ENCODE measurements at regions not wholly inside any gene's neighbourhood (a gene's known extent, or its start where the extent isn't known, plus 50 kb on each side); places are given as distances from the start of the nearest gene placed in this dataset.

DNA sequence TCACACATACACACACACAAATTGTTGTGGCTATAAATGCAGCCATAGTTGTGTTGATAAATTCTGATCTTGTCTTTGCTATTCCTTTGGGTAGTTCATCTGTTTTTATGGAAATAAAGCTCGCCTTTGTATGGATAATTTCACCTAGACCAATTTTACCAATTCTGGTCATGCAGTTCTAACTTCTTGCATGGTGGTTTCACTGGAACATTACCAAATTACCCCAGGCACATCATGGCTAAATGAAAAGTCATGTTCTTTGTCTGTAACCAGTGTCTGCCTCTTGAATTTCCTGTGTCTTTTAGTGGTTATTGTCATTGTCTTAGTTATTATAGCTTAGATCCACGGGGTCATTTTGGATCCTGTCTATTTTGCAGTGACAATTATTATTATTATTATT is 50.3 kb upstream of the TMC1 start:
- Histone ChIP-seq H3K4me3 (no peak overlapping the region), H3K4me1 (peaks cover 0 to 18% (median 8%) of the 10 kb centered on the region in 4 donors), H3K27ac (no peak overlapping the region), H3K27me3 (no peaks in the 10 kb centered on the region), H3K9me3 (no peaks in the 10 kb centered on the region), H3K36me3 (no peaks in the 10 kb centered on the region)
- no peak for DNase-seq
- WGBS, 2 donors (ENCODE audit: low coverage in 1 of 2) = 87 to 88% methylated on average over 1 to 2 of the region's 2 CpGs
- intact Hi-C loops (cut with DNase I; ENCODE audit: low total_unique reads) (no loop called here), in situ Hi-C loops (cut with MboI; ENCODE audit: low pct_ligation_motif_present in 1 of 4, low pct_unique_long_range_greater_than_20kb in 1 of 4, low sequenced_read_pairs in 3 of 4) (loop anchor here in 2 of 4 donors (10.0 to 25.0 kb wide), 2 partner anchors 56 to 91 kb away; no protein-coding TSS in a partner anchor)
- TF ChIP-seq POLR2AphosphoS5 (IDR thresholded peaks at IDR 0.05) (no peak), POLR2A (IDR thresholded peaks at IDR 0.05) (no peak), CTCF (IDR thresholded peaks at IDR 0.05) (no peak)

GRCh38 chr9:72467766-72468738 is 53.4 kb upstream of the TMC1 start:
- Histone ChIP-seq H3K4me1 (peaks cover 0 to 5% (median under 1%) of the 10 kb centered on the region in 4 donors), H3K9me3 (no peaks in the 10 kb centered on the region), H3K4me3 (no peak overlapping the region), H3K36me3 (no peaks in the 10 kb centered on the region), H3K27me3 (no peaks in the 10 kb centered on the region), H3K27ac (no peak overlapping the region)
- intact Hi-C loops (cut with DNase I; ENCODE audit: low total_unique reads) = no loop called here
- in situ Hi-C loops (cut with MboI; ENCODE audit: low pct_ligation_motif_present in 1 of 4, low pct_unique_long_range_greater_than_20kb in 1 of 4, low sequenced_read_pairs in 3 of 4) = loop anchor here in 1 of 4 donors (10.0 to 25.0 kb wide), 2 partner anchors 63 to 94 kb away; no protein-coding TSS in a partner anchor
- DNase-seq = no peak
- WGBS, 2 donors (ENCODE audit: low coverage in 1 of 2) = 89% methylated on average over 3 to 8 of the region's 8 CpGs
- TF ChIP-seq CTCF (IDR thresholded peaks at IDR 0.05) = no peak
- TF ChIP-seq EP300 (IDR thresholded peaks at IDR 0.05; ENCODE audit: low read depth) = no peak
- no peak for TF ChIP-seq POLR2A (IDR thresholded peaks at IDR 0.05)
- no peak for TF ChIP-seq POLR2AphosphoS5 (IDR thresholded peaks at IDR 0.05)

GRCh38 chr9:72465593-72465984 is 55.8 kb upstream of the TMC1 start:
- no peak for TF ChIP-seq POLR2AphosphoS5 (IDR thresholded peaks at IDR 0.05)
- no peak for TF ChIP-seq EP300 (IDR thresholded peaks at IDR 0.05; ENCODE audit: low read depth)
- TF ChIP-seq POLR2A (IDR thresholded peaks at IDR 0.05) = no peak
- no peak for TF ChIP-seq CTCF (IDR thresholded peaks at IDR 0.05)

GRCh38 chr9:72464857-72465592 is 56.4 kb upstream of the TMC1 start:
- Histone ChIP-seq H3K9me3 (no peaks in the 10 kb centered on the region), H3K27me3 (no peaks in the 10 kb centered on the region), H3K4me3 (no peak overlapping the region), H3K36me3 (no peaks in the 10 kb centered on the region), H3K27ac (peak overlapping the region in 1 of 4 donors; percentile 15), H3K4me1 (peaks cover 0 to 4% (median 0%) of the 10 kb centered on the region in 4 donors)
- in situ Hi-C loops (cut with MboI; ENCODE audit: low pct_ligation_motif_present in 1 of 4, low pct_unique_long_range_greater_than_20kb in 1 of 4, low sequenced_read_pairs in 3 of 4) (loop anchor here in 1 of 4 donors (10.0 to 25.0 kb wide), 2 partner anchors 60 to 97 kb away; no protein-coding TSS in a partner anchor), intact Hi-C loops (cut with DNase I; ENCODE audit: low total_unique reads) (no loop called here)
- DNase-seq = no peak
- WGBS, 2 donors (ENCODE audit: low coverage in 1 of 2) = 68 to 71% methylated on average over 9 of the region's 9 CpGs
- TF ChIP-seq POLR2AphosphoS5 (IDR thresholded peaks at IDR 0.05) (no peak), EP300 (IDR thresholded peaks at IDR 0.05; ENCODE audit: low read depth) (no peak), POLR2A (IDR thresholded peaks at IDR 0.05) (no peak), CTCF (IDR thresholded peaks at IDR 0.05) (no peak)

More at GRCh38 chr9:72465593-72465984, 55.8 kb upstream of the TMC1 start:
- in situ Hi-C loops (cut with MboI; ENCODE audit: low pct_ligation_motif_present in 1 of 4, low pct_unique_long_range_greater_than_20kb in 1 of 4, low sequenced_read_pairs in 3 of 4) (loop anchor here in 1 of 4 donors (10.0 to 25.0 kb wide), 2 partner anchors 61 to 97 kb away; no protein-coding TSS in a partner anchor), intact Hi-C loops (cut with DNase I; ENCODE audit: low total_unique reads) (no loop called here)
- no peak overlapping the region for H3K4me3 ChIP-seq
- H3K27me3 ChIP-seq = no peaks in the 10 kb centered on the region
- no peaks in the 10 kb centered on the region for H3K9me3 ChIP-seq
- H3K36me3 ChIP-seq = no peaks in the 10 kb centered on the region
- 81 to 87% methylated on average over 3 of the region's 3 CpGs for WGBS, 2 donors (ENCODE audit: low coverage in 1 of 2)
- no peak overlapping the region for H3K27ac ChIP-seq
- H3K4me1 ChIP-seq = peaks cover 0 to 4% (median 0%) of the 10 kb centered on the region in 4 donors
- DNase-seq = no peak

Measured in transverse colon (tissue), 4 donors.